ENCODE measurements at regions not wholly inside any gene's neighbourhood (a gene's known extent, or its start where the extent isn't known, plus 50 kb on each side); places are given as distances from the start of the nearest gene placed in this dataset.

DNA sequence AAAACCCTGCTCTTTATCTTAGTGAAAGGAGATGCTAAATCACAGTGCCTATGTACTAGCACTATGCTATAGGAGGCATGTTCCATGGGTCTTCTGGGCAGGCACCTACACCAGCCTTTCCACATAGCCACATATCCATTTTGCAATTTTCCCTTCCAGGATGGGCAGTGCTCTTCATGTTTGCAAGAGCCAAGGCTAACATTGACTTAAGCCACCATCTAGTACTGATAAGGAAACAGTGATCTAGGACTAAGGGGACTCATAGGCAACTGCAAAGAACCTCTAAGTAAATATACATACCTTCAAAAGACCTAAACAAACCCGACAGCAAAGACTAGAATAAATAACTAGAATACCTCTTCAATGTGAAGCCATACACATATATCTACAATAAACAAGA lies 919.7 kb upstream of the GYPC start:
- intact Hi-C loops (cut with micrococcal nuclease; ENCODE audit: unreplicated experiment), result no loop called here
- no peaks in the 10 kb centered on the region for H3K9me2 ChIP-seq (ENCODE audit: insufficient read depth)
- H4K20me1 ChIP-seq (ENCODE audit: insufficient read depth), result no peaks in the 10 kb centered on the region
- no peaks in the 10 kb centered on the region for H3K79me2 ChIP-seq (ENCODE audit: low read depth)
- H3K4me1 ChIP-seq (replicated peaks; ENCODE audit: insufficient read depth), result no peaks in the 10 kb centered on the region
- no peak for DNase-seq
- TF ChIP-seq, protein P1, sequence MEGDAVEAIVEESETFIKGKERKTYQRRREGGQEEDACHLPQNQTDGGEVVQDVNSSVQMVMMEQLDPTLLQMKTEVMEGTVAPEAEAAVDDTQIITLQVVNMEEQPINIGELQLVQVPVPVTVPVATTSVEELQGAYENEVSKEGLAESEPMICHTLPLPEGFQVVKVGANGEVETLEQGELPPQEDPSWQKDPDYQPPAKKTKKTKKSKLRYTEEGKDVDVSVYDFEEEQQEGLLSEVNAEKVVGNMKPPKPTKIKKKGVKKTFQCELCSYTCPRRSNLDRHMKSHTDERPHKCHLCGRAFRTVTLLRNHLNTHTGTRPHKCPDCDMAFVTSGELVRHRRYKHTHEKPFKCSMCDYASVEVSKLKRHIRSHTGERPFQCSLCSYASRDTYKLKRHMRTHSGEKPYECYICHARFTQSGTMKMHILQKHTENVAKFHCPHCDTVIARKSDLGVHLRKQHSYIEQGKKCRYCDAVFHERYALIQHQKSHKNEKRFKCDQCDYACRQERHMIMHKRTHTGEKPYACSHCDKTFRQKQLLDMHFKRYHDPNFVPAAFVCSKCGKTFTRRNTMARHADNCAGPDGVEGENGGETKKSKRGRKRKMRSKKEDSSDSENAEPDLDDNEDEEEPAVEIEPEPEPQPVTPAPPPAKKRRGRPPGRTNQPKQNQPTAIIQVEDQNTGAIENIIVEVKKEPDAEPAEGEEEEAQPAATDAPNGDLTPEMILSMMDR (conservative IDR thresholded peaks at IDR 0.05), result no peak
- TF ChIP-seq EZH2 (IDR thresholded peaks at IDR 0.05; ENCODE audit: low read depth), result no peak
- H3K27me3 ChIP-seq (ENCODE audit: insufficient read depth, low read depth), result no peaks in the 10 kb centered on the region
- no peak overlapping the region for H3K4me2 ChIP-seq
- H3K9me3 ChIP-seq (ENCODE audit: insufficient read depth, low read depth), result no peaks in the 10 kb centered on the region
- ChIA-PET POLR2A (ENCODE audit: unreplicated experiment) (no interaction called here), CTCF (no interaction called here)
- no peak overlapping the region for H3K4me3 ChIP-seq
- no peaks in the 10 kb centered on the region for H3K36me3 ChIP-seq (ENCODE audit: low read depth)
- no peak overlapping the region for H3K27ac ChIP-seq
- no peaks in the 10 kb centered on the region for H3F3A ChIP-seq (ENCODE audit: insufficient read depth, low read depth)
- H2AFZ ChIP-seq, result no peak overlapping the region
- BruUV-seq (replicated peaks), result no TSS peak

DNA sequence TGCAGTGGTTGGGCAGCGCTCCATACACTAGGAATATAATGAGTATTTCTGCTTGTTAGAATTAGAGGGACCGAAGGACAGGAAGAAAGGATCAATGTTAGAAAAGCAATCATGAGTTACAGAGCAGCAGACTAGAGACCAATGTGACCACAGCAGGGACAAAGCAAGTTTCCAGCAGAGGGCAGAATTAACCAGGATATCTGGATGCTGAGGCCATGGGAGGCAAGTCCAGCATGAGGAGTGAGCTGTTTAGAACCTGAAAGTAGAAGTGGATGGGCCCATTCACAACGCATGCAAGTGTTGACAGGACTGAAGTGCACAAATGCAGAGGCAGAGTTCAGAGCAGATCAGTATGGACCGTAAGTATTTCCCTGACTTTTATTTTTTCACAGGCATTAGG lies 910.4 kb upstream of the GYPC start:
- DNase-seq, result peak; percentile 15 to 47
- Histone ChIP-seq H3K36me3 (ENCODE audit: low read depth) (no peaks in the 10 kb centered on the region), H3K4me1 (replicated peaks; ENCODE audit: insufficient read depth) (no peaks in the 10 kb centered on the region), H4K20me1 (ENCODE audit: insufficient read depth) (no peaks in the 10 kb centered on the region), H3K27me3 (ENCODE audit: insufficient read depth, low read depth) (no peaks in the 10 kb centered on the region), H3K9me3 (ENCODE audit: insufficient read depth, low read depth) (no peaks in the 10 kb centered on the region), H2AFZ (no peak overlapping the region), H3K4me3 (no peak overlapping the region), H3K9me2 (ENCODE audit: insufficient read depth) (no peaks in the 10 kb centered on the region), H3F3A (ENCODE audit: insufficient read depth, low read depth) (no peaks in the 10 kb centered on the region), H3K4me2 (no peak overlapping the region), H3K27ac (no peak overlapping the region), H3K79me2 (ENCODE audit: low read depth) (no peaks in the 10 kb centered on the region)
- TF ChIP-seq, protein P1 (conservative IDR thresholded peaks at IDR 0.05), result peak; percentile 57
- TF ChIP-seq EZH2 (IDR thresholded peaks at IDR 0.05; ENCODE audit: low read depth), result no peak
- intact Hi-C loops (cut with micrococcal nuclease; ENCODE audit: unreplicated experiment), result loop anchor here (5.0 kb wide), 2 partner anchors 1032 to 1227 kb away; no protein-coding TSS in a partner anchor
- BruUV-seq (replicated peaks), result no TSS peak
- ChIA-PET POLR2A (ENCODE audit: unreplicated experiment) (no interaction called here), CTCF (interaction anchor here (0.7 kb wide), 1 partner anchor 1434 kb away, joined by 3 read pairs; no protein-coding TSS in a partner anchor)

- TF ChIP-seq, protein P1 (conservative IDR thresholded peaks at IDR 0.05), result no peak
- no peak for TF ChIP-seq EZH2 (IDR thresholded peaks at IDR 0.05; ENCODE audit: low read depth)
- DNase-seq, result no peak
- Histone ChIP-seq H3K36me3 (ENCODE audit: low read depth) (no peaks in the 10 kb centered on the region), H3K79me2 (ENCODE audit: low read depth) (no peaks in the 10 kb centered on the region), H3K4me3 (no peak overlapping the region), H3K9me2 (ENCODE audit: insufficient read depth) (no peaks in the 10 kb centered on the region), H3F3A (ENCODE audit: insufficient read depth, low read depth) (no peaks in the 10 kb centered on the region), H3K27me3 (ENCODE audit: insufficient read depth, low read depth) (no peaks in the 10 kb centered on the region), H4K20me1 (ENCODE audit: insufficient read depth) (no peaks in the 10 kb centered on the region), H3K9me3 (ENCODE audit: insufficient read depth, low read depth) (no peaks in the 10 kb centered on the region), H3K4me2 (no peak overlapping the region), H3K4me1 (replicated peaks; ENCODE audit: insufficient read depth) (no peaks in the 10 kb centered on the region), H3K27ac (no peak overlapping the region), H2AFZ (no peak overlapping the region)
- intact Hi-C loops (cut with micrococcal nuclease; ENCODE audit: unreplicated experiment), result loop anchor here (5.0 kb wide), 2 partner anchors 1031 to 1226 kb away; no protein-coding TSS in a partner anchor
- ChIA-PET CTCF (no interaction called here), POLR2A (ENCODE audit: unreplicated experiment) (no interaction called here)
- BruUV-seq (replicated peaks), result no TSS peak
Measured at GRCh38 chr2:125746321-125747164, 909.4 kb upstream of the GYPC start.

Data from PC-9 (cell line).